Astrocyte (in vitro differentiated cells and primary cell): ENCODE measurements at regions not wholly inside any gene's neighbourhood (a gene's known extent, or its start where the extent isn't known, plus 50 kb on each side); places are given as distances from the start of the nearest gene placed in this dataset.

Experiments used
- EZH2 ChIP-seq: IDR thresholded peaks from 2 replicates; pipeline ENCODE4 v1.6.1; 2012; ENCODE audit warnings: mild to moderate bottlenecking, low read length, inconsistent platforms; ENCODE audit not compliant: insufficient read depth
- TF ChIP-seq, protein P1 (sequence below): IDR thresholded peaks from 2 replicates; pipeline ENCODE4 v1.5.1; 2011; ENCODE audit warnings: low read depth, mild to moderate bottlenecking, inconsistent platforms, low read length, moderate library complexity; ENCODE audit not compliant: insufficient read depth

DNA sequence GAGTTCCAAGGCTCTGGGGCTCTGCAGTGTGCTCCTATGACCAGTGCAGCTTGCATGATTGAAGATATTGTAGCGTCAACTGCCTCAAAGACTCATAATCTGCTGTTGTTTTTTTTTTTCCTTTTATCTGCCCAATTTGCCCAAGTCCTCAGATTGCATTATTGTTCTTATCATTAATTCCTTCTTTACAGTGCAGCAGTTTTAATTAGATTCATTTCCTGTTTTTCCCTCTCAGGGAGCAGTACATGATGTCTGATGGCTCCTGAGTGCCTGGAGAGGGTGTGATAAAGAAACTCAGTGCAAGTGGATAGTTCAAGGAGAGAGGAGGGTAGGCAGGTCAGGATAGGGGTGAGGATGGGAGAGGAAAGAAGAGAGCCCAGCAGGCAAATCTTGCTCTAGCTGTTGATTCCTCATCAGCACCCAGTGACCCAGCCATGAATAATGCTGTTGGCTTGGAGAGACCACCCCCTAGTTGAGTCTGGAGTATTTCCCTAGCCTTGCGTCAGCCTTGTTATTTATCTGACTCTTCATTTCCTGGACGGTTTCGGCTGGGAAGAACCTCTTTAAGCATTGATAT lies 219.6 kb upstream of the SESN3 start:
- TF ChIP-seq, protein P1, sequence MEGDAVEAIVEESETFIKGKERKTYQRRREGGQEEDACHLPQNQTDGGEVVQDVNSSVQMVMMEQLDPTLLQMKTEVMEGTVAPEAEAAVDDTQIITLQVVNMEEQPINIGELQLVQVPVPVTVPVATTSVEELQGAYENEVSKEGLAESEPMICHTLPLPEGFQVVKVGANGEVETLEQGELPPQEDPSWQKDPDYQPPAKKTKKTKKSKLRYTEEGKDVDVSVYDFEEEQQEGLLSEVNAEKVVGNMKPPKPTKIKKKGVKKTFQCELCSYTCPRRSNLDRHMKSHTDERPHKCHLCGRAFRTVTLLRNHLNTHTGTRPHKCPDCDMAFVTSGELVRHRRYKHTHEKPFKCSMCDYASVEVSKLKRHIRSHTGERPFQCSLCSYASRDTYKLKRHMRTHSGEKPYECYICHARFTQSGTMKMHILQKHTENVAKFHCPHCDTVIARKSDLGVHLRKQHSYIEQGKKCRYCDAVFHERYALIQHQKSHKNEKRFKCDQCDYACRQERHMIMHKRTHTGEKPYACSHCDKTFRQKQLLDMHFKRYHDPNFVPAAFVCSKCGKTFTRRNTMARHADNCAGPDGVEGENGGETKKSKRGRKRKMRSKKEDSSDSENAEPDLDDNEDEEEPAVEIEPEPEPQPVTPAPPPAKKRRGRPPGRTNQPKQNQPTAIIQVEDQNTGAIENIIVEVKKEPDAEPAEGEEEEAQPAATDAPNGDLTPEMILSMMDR: no peak
- TF ChIP-seq EZH2: no peak
